OCI-LY7 (cell line): ENCODE measurements at regions not wholly inside any gene's neighbourhood (a gene's known extent, or its start where the extent isn't known, plus 50 kb on each side); places are given as distances from the start of the nearest gene placed in this dataset.

ENCODE experiments used
- BruUV-seq: library from RNA; stranded (reverse); fragments of 400-500 nt; replicated peaks from 2 replicates; lab custom pipeline; 2021; lab: Mats Ljungman, UMichigan
- CTCF ChIA-PET: fragments of 300-600 bp; sonication (Branson Sonifier 250); formaldehyde crosslinking; loops from one replicate; lab custom pipeline; 2022; ENCODE audit warnings: antibody characterized with exemption; ENCODE audit not compliant: unreplicated experiment; lab: Charles Lee
- POLR2A ChIA-PET: fragments of 300-600 bp; sonication (Branson Sonifier 250); formaldehyde crosslinking; loops from one replicate; lab custom pipeline; 2022; ENCODE audit warnings: antibody characterized with exemption; lab: Charles Lee
- DNase-seq: peaks from one replicate; pipeline ENCODE4 v3.0.0-alpha.2; 2015; ENCODE audit warnings: low spot score
- H2AFZ ChIP-seq: fragments of 200-600 bp; sonication (generic), shearing (Covaris generic); 2 replicates; pipeline ENCODE4 v1.6.1; 2014; ENCODE audit warnings: mild to moderate bottlenecking, antibody characterized with exemption, low read length, moderate library complexity
- H3K27ac ChIP-seq: fragments of 200-600 bp; sonication (generic); 2 replicates; pipeline ENCODE4 v1.5.1; 2014; ENCODE audit warnings: mixed run types, low read depth, mild to moderate bottlenecking, moderate library complexity, low read length, inconsistent platforms; ENCODE audit not compliant: poor library complexity, severe bottlenecking
- H3K36me3 ChIP-seq: fragments of 200-600 bp; sonication (generic); 2 replicates; pipeline ENCODE4 v1.6.1; 2014; ENCODE audit warnings: mild to moderate bottlenecking, antibody characterized with exemption, low read length, moderate library complexity, mixed read lengths; ENCODE audit not compliant: insufficient read depth
- H3K4me1 ChIP-seq: fragments of 200-600 bp; sonication (generic); 2 replicates; pipeline ENCODE4 v1.5.1; 2014; ENCODE audit warnings: mild to moderate bottlenecking, low read length; ENCODE audit not compliant: insufficient read depth, poor library complexity, severe bottlenecking
- H3K4me2 ChIP-seq: fragments of 200-600 bp; sonication (generic); 2 replicates; pipeline ENCODE4 v1.6.1; 2014; ENCODE audit warnings: mild to moderate bottlenecking, low read length
- H3K4me3 ChIP-seq: fragments of 200-600 bp; sonication (generic); 2 replicates; pipeline ENCODE4 v1.5.1; 2014; ENCODE audit warnings: mild to moderate bottlenecking, low read depth, low read length; ENCODE audit not compliant: poor library complexity, severe bottlenecking
- H3K79me2 ChIP-seq: fragments of 200-600 bp; sonication (generic); 2 replicates; pipeline ENCODE4 v1.6.1; 2016; ENCODE audit warnings: low read depth, mild to moderate bottlenecking, low read length, moderate library complexity, mixed read lengths; ENCODE audit not compliant: insufficient read depth
- H3K9me2 ChIP-seq: fragments of 200-600 bp; sonication (generic); 2 replicates; pipeline ENCODE4 v1.6.1; 2016; ENCODE audit warnings: mild to moderate bottlenecking, low read length, mixed read lengths; ENCODE audit not compliant: insufficient read depth
- H3K9me3 ChIP-seq: fragments of 200-600 bp; sonication (generic); 2 replicates; pipeline ENCODE4 v1.6.1; 2014; ENCODE audit warnings: mild to moderate bottlenecking, mixed run types, low read length, mixed read lengths
- H4K20me1 ChIP-seq: fragments of 200-600 bp; sonication (generic); 2 replicates; pipeline ENCODE4 v1.6.1; 2014; ENCODE audit warnings: mild to moderate bottlenecking, antibody characterized with exemption, low read length, moderate library complexity, mixed read lengths; ENCODE audit not compliant: insufficient read depth
- CTCF ChIP-seq: fragments of 200-600 bp; sonication (generic); conservative IDR thresholded peaks from 2 replicates; pipeline ENCODE4 v1.5.1; 2014; ENCODE audit warnings: mild to moderate bottlenecking, antibody characterized with exemption, low read length, moderate library complexity, mixed read lengths
- EZH2phosphoT487 ChIP-seq: fragments of 200-600 bp; sonication (generic); IDR thresholded peaks from 2 replicates; pipeline ENCODE4 v1.6.1; 2018; ENCODE audit warnings: low read depth, borderline replicate concordance, mild to moderate bottlenecking, mixed run types, antibody characterized with exemption, low read length, moderate library complexity, mixed read lengths
- intact Hi-C: fragments of 100-400 bp; cut with micrococcal nuclease; formaldehyde crosslinking; loops from one replicate; pipeline ENCODE4 v1.10.0; 2022; ENCODE audit not compliant: unreplicated experiment

- Histone ChIP-seq H3K4me1 (no peaks in the 10 kb centered on the region), H4K20me1 (no peaks in the 10 kb centered on the region), H3K9me2 (no peaks in the 10 kb centered on the region), H3K4me3 (no peak overlapping the region), H3K79me2 (no peaks in the 10 kb centered on the region), H3K4me2 (no peak overlapping the region), H3K27ac (no peak overlapping the region), H3K9me3 (no peaks in the 10 kb centered on the region), H3K36me3 (no peaks in the 10 kb centered on the region), H2AFZ (no peak overlapping the region)
- no peak for TF ChIP-seq EZH2phosphoT487
- no TSS peak for BruUV-seq
- intact Hi-C loops, result no loop called here
- ChIA-PET POLR2A (no interaction called here), CTCF (no interaction called here)
- no peak for DNase-seq
Observed at GRCh38 chr10:128869101-128869749, 597.8 kb upstream of the MGMT start.

GRCh38 chr10:128870830-128871597, 596.0 kb upstream of the MGMT start:
- no peaks in the 10 kb centered on the region for H3K4me1 ChIP-seq
- no peaks in the 10 kb centered on the region for H3K79me2 ChIP-seq
- CTCF ChIA-PET, result no interaction called here
- no peaks in the 10 kb centered on the region for H3K36me3 ChIP-seq
- no peak overlapping the region for H3K4me2 ChIP-seq
- H3K9me3 ChIP-seq, result no peaks in the 10 kb centered on the region
- BruUV-seq, result no TSS peak
- intact Hi-C loops, result no loop called here
- TF ChIP-seq EZH2phosphoT487, result no peak
- TF ChIP-seq CTCF, result no peak
- POLR2A ChIA-PET, result no interaction called here
- H4K20me1 ChIP-seq, result no peaks in the 10 kb centered on the region
- H3K9me2 ChIP-seq, result no peaks in the 10 kb centered on the region
- no peak for DNase-seq
- H2AFZ ChIP-seq, result no peak overlapping the region
- no peak overlapping the region for H3K27ac ChIP-seq
- H3K4me3 ChIP-seq, result no peak overlapping the region

GRCh38 chr10:128871671-128872231, 595.3 kb upstream of the MGMT start:
- intact Hi-C loops, result no loop called here
- H3K4me1 ChIP-seq, result no peaks in the 10 kb centered on the region
- no peak overlapping the region for H3K4me3 ChIP-seq
- H3K36me3 ChIP-seq, result no peaks in the 10 kb centered on the region
- no peak overlapping the region for H3K27ac ChIP-seq
- H3K4me2 ChIP-seq, result no peak overlapping the region
- CTCF ChIA-PET, result no interaction called here
- DNase-seq, result no peak
- no peak overlapping the region for H2AFZ ChIP-seq
- no peaks in the 10 kb centered on the region for H3K9me3 ChIP-seq
- H3K79me2 ChIP-seq, result no peaks in the 10 kb centered on the region
- POLR2A ChIA-PET, result interaction anchor here (1.1 kb wide), 1 partner anchor 17 kb away, joined by 4 read pairs; no protein-coding TSS in a partner anchor
- TF ChIP-seq EZH2phosphoT487 (no peak), CTCF (no peak)
- H4K20me1 ChIP-seq, result no peaks in the 10 kb centered on the region
- H3K9me2 ChIP-seq, result no peaks in the 10 kb centered on the region
- no TSS peak for BruUV-seq
